GM21576 (cell line): ENCODE measurements at regions not wholly inside any gene's neighbourhood (a gene's known extent, or its start where the extent isn't known, plus 50 kb on each side); places are given as distances from the start of the nearest gene placed in this dataset.
"Not testable (repeated sequence)": the region's sequence is repeated elsewhere in the genome, so short reads cannot be mapped to it uniquely, and the experiment has no call there.

Source experiments
- ATAC-seq: cut with Tn5 transposase; IDR thresholded peaks from one replicate; pipeline ENCODE4 v1.9.1; 2021; ENCODE audit warnings: mild to moderate bottlenecking, moderate library complexity; ENCODE audit not compliant: unreplicated experiment

DNA sequence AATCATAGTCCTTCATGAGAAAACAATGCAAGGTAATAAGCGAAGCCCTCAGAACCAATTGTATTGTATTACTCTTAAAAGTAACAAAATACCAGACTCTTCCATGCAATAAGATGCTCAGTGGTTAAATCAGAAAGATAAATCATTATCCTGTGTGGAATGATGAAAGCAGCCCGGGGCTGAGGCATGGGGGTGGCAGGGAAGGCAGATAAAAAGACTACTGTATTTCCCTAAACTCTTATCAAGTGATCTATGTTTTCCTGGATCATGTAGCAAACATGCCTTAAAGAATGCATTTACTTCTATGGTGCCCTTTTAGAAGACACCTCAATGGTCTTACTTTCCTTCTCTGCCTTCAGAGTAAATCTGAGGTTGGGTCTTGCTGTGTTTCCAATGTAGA lies 105.6 kb upstream of the DAPK1 start:
- no peak for ATAC-seq

DNA sequence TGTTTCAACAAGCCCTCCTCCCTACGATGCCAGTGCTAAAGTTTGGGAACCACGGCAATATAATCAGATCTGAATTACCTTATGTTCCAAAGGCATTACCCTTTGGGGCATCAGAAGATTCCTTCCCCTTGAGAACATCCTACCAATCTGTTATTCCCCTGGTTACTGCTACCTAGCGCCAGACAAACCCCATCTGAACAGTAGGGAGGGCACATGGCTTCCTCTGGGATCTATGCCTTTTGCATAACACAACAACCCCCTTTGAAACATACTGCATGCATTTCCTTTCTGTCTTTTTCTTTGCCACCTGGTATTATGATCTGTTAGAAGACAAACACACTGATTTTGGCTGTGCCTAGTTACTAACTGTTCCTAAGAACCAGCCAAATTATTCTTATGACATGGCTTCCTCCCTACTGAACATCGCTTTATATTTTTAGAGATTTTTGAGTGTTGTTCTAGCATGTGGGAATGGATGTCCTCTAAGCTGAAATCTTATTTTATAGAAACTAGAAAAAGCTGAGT lies 103.9 kb upstream of the DAPK1 start:
- ATAC-seq = no peak

DNA sequence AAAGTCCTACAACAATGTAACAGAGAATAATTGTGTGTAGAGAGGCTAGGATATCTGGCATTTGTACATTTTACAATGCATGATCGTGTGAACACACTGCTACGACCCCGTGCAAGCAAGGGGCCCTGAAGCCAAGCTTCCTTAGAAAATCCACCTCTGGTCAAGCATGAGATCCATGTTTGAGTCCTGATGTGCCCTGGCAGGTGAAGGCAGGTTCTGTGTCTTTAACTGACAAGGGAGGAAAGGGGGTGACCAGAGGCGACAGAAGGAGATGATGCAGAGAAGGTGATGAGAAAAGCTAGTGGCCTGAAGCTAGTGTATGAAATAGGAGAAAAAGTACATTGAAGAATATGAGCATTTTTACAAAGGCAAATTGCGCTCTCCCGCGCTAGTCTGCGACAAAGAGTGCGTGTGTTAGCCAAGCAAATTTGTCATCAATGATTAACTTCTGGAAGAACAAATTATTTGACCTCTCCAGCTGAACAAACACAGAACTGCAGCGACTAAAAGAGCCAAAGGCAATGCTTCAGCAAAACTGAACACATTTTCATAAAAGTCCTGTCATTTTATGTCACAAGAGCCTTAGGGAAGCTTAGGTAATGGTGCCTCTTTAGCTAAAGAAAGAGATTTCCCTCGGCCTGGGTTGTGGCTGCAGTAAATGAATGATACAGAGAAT lies 101.7 kb upstream of the DAPK1 start:
- ATAC-seq = no peak

DNA sequence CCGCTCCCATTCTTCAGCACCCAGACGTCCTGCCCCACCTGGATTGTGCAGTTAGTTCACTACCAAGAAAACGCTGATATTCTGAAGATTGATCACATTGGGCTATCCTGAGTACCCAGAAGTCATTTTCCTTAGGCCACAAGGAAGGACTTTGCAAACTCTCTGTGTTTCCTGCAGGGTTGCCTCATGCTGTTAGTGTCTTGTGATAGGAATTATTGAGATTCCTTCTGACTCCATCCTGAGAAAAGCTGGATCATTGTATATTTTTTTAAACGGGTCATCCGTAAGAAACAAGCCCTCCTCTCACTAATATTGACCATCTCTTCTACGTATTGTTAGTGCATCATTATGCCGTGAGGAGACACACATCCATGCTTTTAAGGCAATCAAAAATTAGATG lies 96.0 kb upstream of the DAPK1 start:
- no peak for ATAC-seq

DNA sequence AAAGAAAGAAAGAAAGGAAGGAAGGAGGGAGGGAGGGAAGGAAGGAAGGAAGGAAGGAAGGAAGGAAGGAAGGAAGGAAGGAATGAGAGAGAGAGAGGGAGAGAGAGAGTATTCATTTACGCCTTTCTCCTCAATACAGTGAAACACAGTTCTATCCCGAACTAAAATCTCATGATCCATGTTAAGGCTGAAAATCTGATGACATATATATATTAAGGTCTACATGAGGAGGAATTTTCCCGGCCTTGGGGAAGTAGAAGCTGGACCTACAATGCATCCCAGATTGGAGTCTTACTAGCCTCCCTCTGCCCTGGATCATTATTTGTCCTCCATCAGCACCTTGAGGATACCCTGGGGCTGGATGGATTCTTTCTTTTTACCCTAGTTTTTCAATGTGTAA lies 95.1 kb upstream of the DAPK1 start:
- no peak for ATAC-seq

GRCh38 chr9:87405677-87406542 lies 91.8 kb upstream of the DAPK1 start:
- no peak for ATAC-seq

GRCh38 chr9:87406543-87407166 lies 91.0 kb upstream of the DAPK1 start:
- ATAC-seq = no peak

DNA sequence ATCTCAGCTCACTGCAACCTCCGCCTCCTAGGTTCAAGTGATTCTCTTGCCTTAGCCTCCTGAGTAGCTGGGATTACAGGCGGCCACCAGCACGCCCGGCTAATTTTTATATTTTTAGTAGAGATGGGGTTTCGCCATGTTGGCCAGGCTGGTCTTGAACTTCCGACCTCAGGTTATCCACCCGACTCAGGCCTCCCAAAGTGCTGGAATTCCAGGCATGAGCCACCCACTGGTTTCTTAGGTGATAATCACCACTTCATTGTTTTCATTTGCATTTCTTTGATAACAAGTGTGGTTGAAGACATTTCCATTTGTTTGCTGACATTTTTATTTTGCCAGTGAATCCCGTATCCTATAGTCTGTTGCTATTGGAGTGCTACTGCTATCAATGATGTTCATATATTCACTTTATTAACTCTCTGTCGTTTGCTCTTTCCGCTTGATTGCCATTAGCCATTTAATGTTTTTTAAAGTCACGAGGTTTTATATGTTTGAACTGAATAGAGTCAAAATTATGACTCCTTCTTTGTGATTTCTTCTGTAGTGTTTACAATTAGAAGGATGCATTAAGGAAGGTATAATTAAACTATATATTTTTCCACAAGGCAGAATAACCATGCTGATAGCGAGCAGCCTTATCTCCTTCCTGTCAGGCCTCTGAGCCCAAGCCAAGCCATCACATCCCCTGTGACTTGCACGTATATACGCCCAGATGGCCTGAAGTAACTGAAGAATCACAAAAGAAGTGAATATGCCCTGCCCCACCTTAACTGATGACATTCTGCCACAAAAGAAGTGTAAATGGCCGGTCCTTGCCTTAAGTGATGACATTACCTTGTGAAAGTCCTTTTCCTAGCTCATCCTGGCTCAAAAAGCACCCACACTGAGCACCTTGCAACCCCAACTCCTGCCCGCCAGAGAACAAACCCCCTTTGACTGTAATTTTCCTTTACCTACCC lies 87.3 kb upstream of the DAPK1 start:
- ATAC-seq = not testable (repeated sequence)

- no peak for ATAC-seq
Measured at GRCh38 chr9:87420884-87421283, 76.8 kb upstream of the DAPK1 start.

DNA sequence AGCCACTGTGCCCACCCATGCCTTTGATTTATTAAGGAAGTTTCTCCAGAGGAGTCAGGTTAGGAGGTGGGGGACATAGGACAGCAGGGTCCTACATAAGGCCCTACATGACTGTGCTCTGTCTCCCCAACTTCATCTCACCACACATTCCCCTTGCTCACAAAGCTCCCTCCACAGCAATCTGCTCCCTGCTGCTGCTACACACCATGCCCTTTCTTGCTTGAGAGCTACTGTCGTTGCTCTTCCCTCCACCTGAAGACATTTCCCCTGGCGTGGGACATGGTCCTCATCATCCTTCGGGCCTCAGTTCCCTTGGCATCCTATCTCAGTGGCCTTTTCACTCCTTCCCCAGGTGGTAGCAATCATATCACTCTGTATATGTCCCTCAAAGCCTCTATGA lies 75.9 kb upstream of the DAPK1 start:
- ATAC-seq = no peak

DNA sequence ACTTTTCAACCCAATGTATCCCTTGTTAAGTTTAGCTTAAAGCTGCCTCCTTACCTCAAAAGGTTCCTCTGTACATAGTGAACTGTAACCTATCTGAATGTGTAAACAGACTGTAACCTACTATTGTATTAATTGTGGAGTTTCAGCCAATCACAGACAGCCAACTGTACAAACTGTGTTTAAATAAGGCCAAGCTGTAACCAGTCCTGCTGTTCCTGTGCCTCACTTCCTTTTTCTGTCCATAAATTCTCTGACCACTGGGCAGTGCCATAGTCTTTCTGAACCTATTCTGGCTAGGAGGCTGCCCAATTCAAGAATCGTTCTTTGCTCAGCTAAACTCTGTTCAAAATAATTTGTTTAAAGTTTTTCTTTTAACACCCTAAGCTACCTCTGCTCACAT lies 74.7 kb upstream of the DAPK1 start:
- ATAC-seq = no peak

DNA sequence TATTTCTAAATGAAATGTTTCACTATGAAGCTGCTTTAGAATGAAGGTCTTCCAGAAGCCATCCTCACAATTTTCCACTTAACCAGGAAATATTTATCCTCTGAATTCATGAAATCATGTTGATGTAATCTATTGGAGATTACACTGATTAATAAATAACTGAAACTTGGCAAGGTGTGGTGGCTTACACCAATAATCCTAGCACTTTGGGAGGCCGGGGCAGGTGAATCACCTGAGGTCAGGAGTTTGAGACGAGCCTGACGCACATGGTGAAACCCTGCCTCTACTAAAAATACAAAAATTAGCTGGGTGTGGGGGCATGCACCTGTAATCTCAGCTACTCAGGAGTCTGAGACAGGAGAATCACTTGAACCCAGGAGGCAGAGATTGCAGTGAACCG lies 73.8 kb upstream of the DAPK1 start:
- ATAC-seq = not testable (repeated sequence)

DNA sequence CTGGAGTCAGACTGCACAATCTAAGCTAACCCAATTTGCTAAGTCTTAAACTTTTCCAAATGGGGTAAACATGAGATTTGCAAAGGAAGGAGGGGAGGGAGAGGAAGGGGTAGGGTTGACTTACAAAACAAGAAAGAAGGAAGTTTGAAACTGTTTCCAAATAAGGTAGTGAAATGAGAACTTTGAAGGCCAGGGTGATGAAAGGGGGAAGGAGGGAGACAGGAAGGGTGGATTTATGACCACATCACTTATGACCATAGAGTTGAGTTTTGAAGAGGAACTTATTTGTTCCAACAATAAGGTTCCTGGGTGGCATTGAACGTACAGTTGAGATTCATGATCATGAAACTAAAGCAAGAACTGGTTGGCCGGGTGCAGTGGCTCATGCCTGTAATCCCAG lies 72.5 kb upstream of the DAPK1 start:
- no peak for ATAC-seq

- ATAC-seq = no peak
Measured at GRCh38 chr9:87427851-87428506, 69.7 kb upstream of the DAPK1 start.

- ATAC-seq = no peak
Measured at GRCh38 chr9:87428659-87429058, 69.0 kb upstream of the DAPK1 start.

DNA sequence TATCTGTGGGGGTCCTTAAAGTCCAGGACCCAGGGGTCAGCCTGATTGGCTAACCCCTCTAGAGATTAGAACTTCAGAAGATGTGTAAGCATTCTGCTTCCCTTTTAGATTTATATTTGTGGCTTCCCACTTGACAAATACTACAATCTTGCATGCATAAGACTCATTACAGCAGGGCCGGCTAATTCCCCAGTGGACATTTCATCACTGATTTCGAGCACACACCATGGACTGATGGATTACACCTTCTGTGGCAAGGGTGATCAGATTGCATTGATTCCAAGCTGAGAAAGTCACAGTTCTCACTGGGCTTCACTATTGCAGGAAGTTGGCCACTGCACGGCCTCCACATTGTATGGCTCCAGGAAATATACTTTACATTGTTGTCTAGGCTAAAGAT lies 65.8 kb upstream of the DAPK1 start:
- ATAC-seq = no peak

GRCh38 chr9:87433853-87434252 lies 63.8 kb upstream of the DAPK1 start:
- ATAC-seq = no peak

- no peak for ATAC-seq
Measured at GRCh38 chr9:87434366-87434765, 63.3 kb upstream of the DAPK1 start.

- no peak for ATAC-seq
Measured at GRCh38 chr9:87435189-87435880, 62.3 kb upstream of the DAPK1 start.

DNA sequence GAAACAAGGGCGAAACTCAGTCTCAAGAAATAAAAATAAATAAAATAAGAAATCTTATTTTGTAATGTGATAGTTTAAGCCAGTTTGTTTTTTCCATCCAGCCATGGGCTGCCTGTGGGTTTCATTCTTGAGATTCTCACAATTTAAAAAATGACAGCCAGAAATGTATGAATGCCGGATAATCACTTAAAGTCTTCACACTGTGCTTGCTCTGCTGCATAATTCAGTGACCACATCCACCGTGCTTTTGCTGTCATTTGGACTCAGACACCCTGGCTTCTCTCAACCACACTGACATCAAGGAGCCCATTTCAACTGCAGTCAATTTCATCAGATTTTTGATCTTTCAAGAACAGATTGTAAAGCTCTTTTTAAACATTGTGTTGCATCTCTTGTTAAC lies 61.0 kb upstream of the DAPK1 start:
- ATAC-seq = no peak
